Right ventricle myocardium superior (tissue), 1 donor: ENCODE measurements at regions not wholly inside any gene's neighbourhood (a gene's known extent, or its start where the extent isn't known, plus 50 kb on each side); places are given as distances from the start of the nearest gene placed in this dataset.

ENCODE experiments used
- ATAC-seq: fragments of 200-7000 bp; cut with Tn5 transposase; one replicate; pipeline ENCODE4 v1.9.1; 2020; ENCODE audit warnings: mild to moderate bottlenecking; ENCODE audit not compliant: poor library complexity
- DNase-seq: peaks from one replicate; pipeline ENCODE4 v3.0.0-alpha.2; 2020
- intact Hi-C: fragments of 100-400 bp; cut with DNase I; formaldehyde crosslinking; loops from one replicate; pipeline ENCODE4 v1.11.2; 2022
- donor health status: DM: no; HTN: yes; CAD: no; lungs with severe emphysema.

- DNase-seq: no peak
- intact Hi-C loops: no loop called here
- no peak for ATAC-seq
Observed at GRCh38 chr6:156410649-156411048, 366.5 kb upstream of the ARID1B start.

DNA sequence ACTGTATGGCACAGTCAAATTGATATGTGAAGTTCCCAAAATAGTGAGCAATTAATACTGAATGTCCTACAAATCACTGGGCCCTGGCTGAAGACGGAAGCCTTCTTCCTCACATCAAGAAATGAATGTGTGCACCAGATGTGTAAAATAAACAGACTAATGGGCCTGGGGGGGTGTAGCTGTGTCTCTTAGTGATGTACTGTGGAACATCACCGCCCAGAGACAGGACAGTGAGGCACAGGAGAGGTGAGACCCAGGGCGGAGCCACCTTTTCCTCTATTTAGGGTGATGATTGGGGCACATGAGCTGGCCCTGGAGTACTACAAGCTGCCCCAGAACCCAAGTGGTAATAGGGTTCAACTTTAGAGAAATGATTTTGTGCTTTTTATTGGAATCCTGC, 368.5 kb upstream of the ARID1B start:
- DNase-seq (no peak), ATAC-seq (no peak)
- intact Hi-C loops: no loop called here

- ATAC-seq (no peak), DNase-seq (no peak)
- intact Hi-C loops: no loop called here
Observed at GRCh38 chr6:156407334-156407733, 369.8 kb upstream of the ARID1B start.

- no peak for DNase-seq
Observed at GRCh38 chr6:156406688-156407087, 370.5 kb upstream of the ARID1B start.

DNA sequence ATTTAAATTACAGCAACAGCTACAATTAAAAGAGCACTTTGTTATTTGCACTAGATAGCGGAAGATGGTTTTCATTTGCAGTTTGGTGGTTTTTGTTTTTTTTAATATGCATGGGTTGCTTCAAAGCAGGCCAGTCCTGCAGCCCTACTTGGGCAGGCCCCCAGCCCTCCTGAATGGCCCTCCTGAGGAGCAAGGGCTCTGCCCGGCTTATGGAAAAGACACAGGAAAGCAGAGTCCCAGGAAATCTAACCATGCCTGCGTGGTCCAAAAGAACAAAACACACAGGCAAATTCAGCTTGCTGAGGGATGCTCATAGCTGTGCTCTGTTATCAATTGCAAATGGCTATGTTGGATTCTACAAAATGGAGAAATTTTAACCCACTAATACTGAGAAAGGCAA, 371.1 kb upstream of the ARID1B start:
- DNase-seq (no peak), ATAC-seq (no peak)
- intact Hi-C loops: no loop called here

More at GRCh38 chr6:156406688-156407087, 370.5 kb upstream of the ARID1B start:
- no peak for ATAC-seq
- intact Hi-C loops: no loop called here

- intact Hi-C loops: no loop called here
- no peak for DNase-seq
- ATAC-seq: no peak
Observed at GRCh38 chr6:156402628-156403027, 374.6 kb upstream of the ARID1B start.

DNA sequence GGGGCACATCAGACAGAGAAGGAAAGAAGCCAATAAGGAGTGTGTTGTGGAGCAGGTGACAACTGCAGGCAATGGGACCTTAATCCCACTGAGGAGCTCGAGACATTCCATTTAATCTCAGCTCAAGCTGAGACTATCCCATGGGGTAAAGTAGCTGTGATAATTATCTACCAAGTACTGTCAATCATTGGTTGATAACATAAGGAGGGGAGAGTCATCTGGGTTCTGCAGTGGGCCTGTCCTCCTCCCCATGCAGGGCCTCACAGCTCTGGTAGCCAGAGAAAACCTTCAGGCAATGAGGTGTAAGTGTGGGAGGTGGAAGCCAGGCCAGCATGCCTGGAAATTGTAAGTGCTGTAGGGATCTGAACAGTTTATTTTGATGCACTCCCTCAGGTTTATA, 375.0 kb upstream of the ARID1B start:
- no peak for ATAC-seq
- no peak for DNase-seq
- intact Hi-C loops: no loop called here

GRCh38 chr6:156400487-156400886, 376.7 kb upstream of the ARID1B start:
- DNase-seq: no peak
- intact Hi-C loops: no loop called here
- no peak for ATAC-seq

DNA sequence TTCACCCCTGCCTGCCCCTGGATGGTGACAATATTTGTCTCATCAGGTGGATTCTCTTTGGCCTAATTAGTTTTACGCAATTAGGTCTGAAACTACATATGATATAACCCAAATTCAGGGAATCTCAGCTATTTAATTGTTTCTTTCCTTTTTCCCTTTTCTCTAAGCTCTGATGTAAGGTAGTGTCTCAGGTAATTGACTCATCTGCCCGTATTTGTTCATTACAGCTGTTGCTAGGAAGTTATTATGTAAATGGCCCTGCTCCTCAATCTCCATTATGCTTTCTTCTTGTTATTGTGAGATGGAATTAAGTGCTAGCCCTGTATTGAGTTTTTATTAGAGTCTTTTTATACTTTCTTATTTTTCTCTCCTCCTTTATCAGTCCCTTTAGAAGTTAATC, 378.2 kb upstream of the ARID1B start:
- DNase-seq: no peak
- intact Hi-C loops: no loop called here

GRCh38 chr6:156398371-156398770, 378.8 kb upstream of the ARID1B start:
- intact Hi-C loops: no loop called here
- no peak for ATAC-seq
- DNase-seq: no peak

More for the DNA sequence above, 378.2 kb upstream of the ARID1B start:
- ATAC-seq: no peak

DNA sequence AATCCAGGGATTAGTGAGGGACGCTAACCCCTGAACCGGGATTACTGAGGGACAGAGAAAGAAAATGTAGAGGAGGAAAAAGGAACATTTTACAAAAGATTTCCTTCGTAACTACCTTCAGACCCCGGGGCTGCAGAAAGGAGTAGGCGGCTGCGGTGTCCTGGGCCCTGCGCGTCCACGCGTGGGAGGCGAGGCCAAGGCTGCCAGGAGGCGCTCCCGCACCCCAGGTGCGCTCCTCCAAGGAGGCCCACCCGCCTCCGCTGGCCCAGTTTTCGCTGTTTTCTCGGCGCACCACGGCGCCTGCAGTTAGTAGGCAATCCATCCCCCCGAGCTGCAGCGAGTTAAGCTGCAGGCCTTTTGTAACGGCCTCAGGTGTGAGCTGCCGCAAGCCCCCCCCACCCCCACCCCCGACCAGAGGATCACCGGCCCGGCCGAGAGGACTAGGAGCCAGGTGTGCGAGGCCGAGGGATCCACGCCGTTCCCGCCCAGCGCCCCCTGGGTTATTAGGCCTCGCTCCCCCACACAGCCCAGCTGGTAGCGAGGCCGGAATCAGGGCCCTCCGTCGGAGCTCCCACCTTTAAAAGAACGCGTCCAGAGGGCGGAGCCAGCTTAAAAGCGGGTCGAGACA, 380.3 kb upstream of the ARID1B start:
- ATAC-seq (no peak), DNase-seq (no peak)
- intact Hi-C loops: no loop called here

DNA sequence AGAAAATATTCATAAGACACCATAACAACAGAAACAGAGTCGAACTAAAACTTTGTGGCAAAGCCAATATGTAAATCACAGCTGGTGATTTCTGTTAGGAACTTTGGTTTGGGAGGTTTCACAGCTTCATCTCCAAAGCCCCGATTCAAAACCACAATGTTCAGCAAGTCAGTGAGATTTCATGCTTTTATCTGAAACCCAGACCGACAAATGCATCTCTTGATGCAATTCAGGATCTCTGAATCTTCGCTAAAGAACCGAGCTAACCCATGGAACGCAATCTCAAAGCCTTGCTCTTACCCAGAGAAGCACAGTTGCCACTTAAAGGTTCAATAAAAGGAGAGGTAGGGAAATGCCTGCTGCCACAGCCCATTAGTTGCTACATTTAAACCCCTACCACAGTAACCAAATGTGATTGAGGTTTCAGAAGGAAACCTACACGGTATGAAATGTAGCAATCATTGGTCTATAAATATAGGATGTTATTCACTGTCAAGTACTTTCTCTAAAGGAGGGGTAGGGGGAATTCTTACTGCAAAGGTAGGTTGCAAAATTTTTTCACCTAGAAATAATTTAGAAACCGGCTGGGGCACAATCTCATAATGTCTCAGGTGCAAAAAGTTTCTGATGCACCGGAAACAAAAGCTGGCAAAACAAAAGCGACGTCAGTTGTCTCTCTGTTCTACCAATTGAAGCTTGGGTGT, 381.0 kb upstream of the ARID1B start:
- no peak for ATAC-seq
- no peak for DNase-seq
- intact Hi-C loops: no loop called here

GRCh38 chr6:156395276-156395675, 381.9 kb upstream of the ARID1B start:
- intact Hi-C loops: no loop called here
- DNase-seq: no peak
- no peak for ATAC-seq

GRCh38 chr6:156392648-156393047, 384.5 kb upstream of the ARID1B start:
- ATAC-seq: no peak
- DNase-seq: no peak
- intact Hi-C loops: no loop called here

DNA sequence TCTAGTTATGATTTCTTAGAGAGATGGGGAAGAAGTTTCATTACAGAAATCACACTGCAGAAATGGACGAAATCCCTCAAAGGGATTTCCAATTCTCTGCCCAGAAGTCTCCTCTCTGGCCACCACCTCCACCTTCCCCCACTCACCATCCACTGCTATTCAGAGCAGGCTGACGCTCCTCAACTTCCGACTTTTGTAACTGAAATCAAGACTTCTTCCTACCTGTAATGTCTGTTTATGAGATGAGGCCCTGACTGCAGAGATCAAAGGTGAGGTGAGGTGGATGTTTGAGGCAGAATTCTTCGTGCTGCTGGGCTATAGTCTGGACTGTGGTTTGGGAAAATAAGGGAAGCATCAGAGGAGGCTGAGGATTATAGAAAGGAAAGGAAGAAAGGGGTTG, 385.2 kb upstream of the ARID1B start:
- no peak for DNase-seq
- ATAC-seq: no peak
- intact Hi-C loops: no loop called here

GRCh38 chr6:156391061-156391672, 386.0 kb upstream of the ARID1B start:
- DNase-seq (no peak), ATAC-seq (no peak)
- intact Hi-C loops: no loop called here

GRCh38 chr6:156390621-156391020, 386.6 kb upstream of the ARID1B start:
- intact Hi-C loops: no loop called here
- no peak for DNase-seq
- no peak for ATAC-seq

GRCh38 chr6:156389296-156389695, 387.9 kb upstream of the ARID1B start:
- ATAC-seq (no peak), DNase-seq (no peak)
- intact Hi-C loops: no loop called here

GRCh38 chr6:156387472-156387871, 389.7 kb upstream of the ARID1B start:
- no peak for DNase-seq
- intact Hi-C loops: no loop called here
- no peak for ATAC-seq

DNA sequence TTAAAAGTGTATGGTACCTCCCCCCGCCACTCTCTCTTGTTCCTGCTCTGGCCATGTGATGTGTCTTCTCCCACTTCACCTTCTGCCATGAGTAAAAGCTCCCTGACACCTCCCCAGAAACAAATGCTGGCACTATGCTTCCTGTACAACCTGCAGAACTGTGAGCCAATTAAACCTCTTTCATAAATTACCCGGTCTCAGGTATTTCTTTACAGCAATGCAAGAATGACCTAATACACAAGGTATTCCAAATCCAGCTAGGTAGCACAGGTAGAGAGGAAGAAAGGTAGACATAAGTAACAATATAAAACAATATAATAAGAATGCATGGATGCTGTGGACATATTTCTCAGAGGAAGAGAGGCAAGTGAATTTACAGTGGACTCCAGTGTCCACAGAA, 394.1 kb upstream of the ARID1B start:
- no peak for ATAC-seq
- intact Hi-C loops: no loop called here

More for the DNA sequence above, 394.1 kb upstream of the ARID1B start:
- no peak for DNase-seq
